ENCODE measurements at regions not wholly inside any gene's neighbourhood (a gene's known extent, or its start where the extent isn't known, plus 50 kb on each side); places are given as distances from the start of the nearest gene placed in this dataset.

GRCh38 chr5:107028938-107029337 is 641.8 kb downstream of the EFNA5 start:
- Histone ChIP-seq H3K4me3 (no peak overlapping the region), H3K27me3 (no peaks in the 10 kb centered on the region), H3K27ac (no peak overlapping the region), H3K4me1 (ENCODE audit: low read depth) (no peaks in the 10 kb centered on the region), H3K36me3 (no peaks in the 10 kb centered on the region), H3K9me3 (ENCODE audit: low read depth) (no peaks in the 10 kb centered on the region)
- no peak for TF ChIP-seq CTCF (IDR thresholded peaks at IDR 0.05; ENCODE audit: low read depth, low read length)
- no peak for DNase-seq (ENCODE audit: low read depth in 1 of 2, low spot score in 1 of 2)

GRCh38 chr5:107025712-107026497 is 644.8 kb downstream of the EFNA5 start:
- Histone ChIP-seq H3K4me1 (ENCODE audit: low read depth) (no peaks in the 10 kb centered on the region), H3K4me3 (no peak overlapping the region), H3K9me3 (ENCODE audit: low read depth) (no peaks in the 10 kb centered on the region), H3K27ac (no peak overlapping the region), H3K36me3 (no peaks in the 10 kb centered on the region), H3K27me3 (no peaks in the 10 kb centered on the region)
- no peak for DNase-seq (ENCODE audit: low read depth in 1 of 2, low spot score in 1 of 2)
- TF ChIP-seq CTCF (IDR thresholded peaks at IDR 0.05; ENCODE audit: low read depth, low read length): no peak

- H3K9me3 ChIP-seq (ENCODE audit: low read depth): no peaks in the 10 kb centered on the region
- no peak overlapping the region for H3K27ac ChIP-seq
- H3K27me3 ChIP-seq: no peaks in the 10 kb centered on the region
- DNase-seq (ENCODE audit: low read depth in 1 of 2, low spot score in 1 of 2): no peak
- no peak for TF ChIP-seq CTCF (IDR thresholded peaks at IDR 0.05; ENCODE audit: low read depth, low read length)
- no peaks in the 10 kb centered on the region for H3K4me1 ChIP-seq (ENCODE audit: low read depth)
- H3K4me3 ChIP-seq: no peak overlapping the region
- H3K36me3 ChIP-seq: no peaks in the 10 kb centered on the region
These were observed 647.0 kb downstream of the EFNA5 start for GRCh38 chr5:107023732-107024131.

GRCh38 chr5:107021575-107021974 is 649.2 kb downstream of the EFNA5 start:
- Histone ChIP-seq H3K27me3 (no peaks in the 10 kb centered on the region), H3K27ac (no peak overlapping the region), H3K36me3 (no peaks in the 10 kb centered on the region), H3K4me1 (ENCODE audit: low read depth) (no peaks in the 10 kb centered on the region), H3K4me3 (no peak overlapping the region), H3K9me3 (ENCODE audit: low read depth) (no peaks in the 10 kb centered on the region)
- TF ChIP-seq CTCF (IDR thresholded peaks at IDR 0.05; ENCODE audit: low read depth, low read length): no peak
- no peak for DNase-seq (ENCODE audit: low read depth in 1 of 2, low spot score in 1 of 2)

GRCh38 chr5:107020626-107021025 is 650.1 kb downstream of the EFNA5 start:
- DNase-seq (ENCODE audit: low read depth in 1 of 2, low spot score in 1 of 2): no peak
- Histone ChIP-seq H3K4me3 (no peak overlapping the region), H3K27ac (no peak overlapping the region), H3K9me3 (ENCODE audit: low read depth) (no peaks in the 10 kb centered on the region), H3K4me1 (ENCODE audit: low read depth) (no peaks in the 10 kb centered on the region), H3K36me3 (no peaks in the 10 kb centered on the region), H3K27me3 (no peaks in the 10 kb centered on the region)
- TF ChIP-seq CTCF (IDR thresholded peaks at IDR 0.05; ENCODE audit: low read depth, low read length): no peak
